ENCODE measurements at regions not wholly inside any gene's neighbourhood (a gene's known extent, or its start where the extent isn't known, plus 50 kb on each side); places are given as distances from the start of the nearest gene placed in this dataset.

DNA sequence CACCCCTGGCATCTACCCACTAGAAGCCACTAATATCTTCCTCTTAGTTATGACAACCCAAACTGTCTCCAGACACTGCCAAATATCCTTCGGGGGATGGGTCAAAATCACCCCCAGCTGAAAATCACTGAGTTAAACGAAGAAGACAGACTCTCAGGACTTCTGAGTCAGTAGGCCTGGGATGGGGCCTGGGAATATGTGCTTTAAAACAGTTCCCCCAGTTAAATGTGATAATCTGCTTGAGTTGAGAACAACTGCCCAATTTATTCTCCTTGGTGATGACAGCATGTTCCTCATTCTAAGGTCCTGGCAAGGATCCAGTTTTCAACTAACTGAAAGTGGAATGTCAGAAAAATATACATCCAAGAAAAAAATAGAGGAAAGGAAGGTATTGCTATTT lies 52.4 kb downstream of the CBLL2 start:
- no peak for ATAC-seq
- BruUV-seq (replicated peaks), result no TSS peak
- SMC1A ChIA-PET (ENCODE audit: uncharacterized antibody, unreplicated experiment), result no interaction called here

More for the DNA sequence above, 52.4 kb downstream of the CBLL2 start:
- no peak overlapping the region for H3K9ac ChIP-seq (ENCODE audit: control insufficient read depth, insufficient read depth, low read length)
- TF ChIP-seq, protein P1, sequence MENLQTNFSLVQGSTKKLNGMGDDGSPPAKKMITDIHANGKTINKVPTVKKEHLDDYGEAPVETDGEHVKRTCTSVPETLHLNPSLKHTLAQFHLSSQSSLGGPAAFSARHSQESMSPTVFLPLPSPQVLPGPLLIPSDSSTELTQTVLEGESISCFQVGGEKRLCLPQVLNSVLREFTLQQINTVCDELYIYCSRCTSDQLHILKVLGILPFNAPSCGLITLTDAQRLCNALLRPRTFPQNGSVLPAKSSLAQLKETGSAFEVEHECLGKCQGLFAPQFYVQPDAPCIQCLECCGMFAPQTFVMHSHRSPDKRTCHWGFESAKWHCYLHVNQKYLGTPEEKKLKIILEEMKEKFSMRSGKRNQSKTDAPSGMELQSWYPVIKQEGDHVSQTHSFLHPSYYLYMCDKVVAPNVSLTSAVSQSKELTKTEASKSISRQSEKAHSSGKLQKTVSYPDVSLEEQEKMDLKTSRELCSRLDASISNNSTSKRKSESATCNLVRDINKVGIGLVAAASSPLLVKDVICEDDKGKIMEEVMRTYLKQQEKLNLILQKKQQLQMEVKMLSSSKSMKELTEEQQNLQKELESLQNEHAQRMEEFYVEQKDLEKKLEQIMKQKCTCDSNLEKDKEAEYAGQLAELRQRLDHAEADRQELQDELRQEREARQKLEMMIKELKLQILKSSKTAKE (IDR thresholded peaks at IDR 0.05; ENCODE audit: low read depth, poor library complexity, severe bottlenecking), result no peak
- TF ChIP-seq LARP7 (IDR thresholded peaks at IDR 0.05) (no peak), POLR2AphosphoS2 (IDR thresholded peaks at IDR 0.05; ENCODE audit: low read depth, low read length) (no peak), ZNF384 (IDR thresholded peaks at IDR 0.05; ENCODE audit: borderline replicate concordance, low read depth, low read length) (no peak), ZNF687 (IDR thresholded peaks at IDR 0.05) (no peak), RFX5 (IDR thresholded peaks at IDR 0.05; ENCODE audit: low read depth, low read length) (no peak), RUNX3 (IDR thresholded peaks at IDR 0.05; ENCODE audit: low read length) (no peak)
- H3K4me1 ChIP-seq (ENCODE audit: control insufficient read depth, insufficient read depth, low read length), result no peaks in the 10 kb centered on the region
- FAIRE-seq (no peak), DNase-seq (ENCODE audit: low read depth, low spot score) (no peak)
- H4K20me1 ChIP-seq (ENCODE audit: control insufficient read depth, insufficient read depth), result no peaks in the 10 kb centered on the region
- no peak overlapping the region for H3K27ac ChIP-seq (ENCODE audit: control insufficient read depth, insufficient read depth)
- no peaks in the 10 kb centered on the region for H3K79me2 ChIP-seq (ENCODE audit: control insufficient read depth, insufficient read depth, low read length)
- no peaks in the 10 kb centered on the region for H3K36me3 ChIP-seq (ENCODE audit: control insufficient read depth in 2 of 2, insufficient read depth in 2 of 2, low read length in 1 of 2)
- H3K9me3 ChIP-seq (replicated peaks; ENCODE audit: control insufficient read depth, insufficient read depth, low read length), result no peaks in the 10 kb centered on the region
- in situ Hi-C loops (cut with MboI), result no loop called here
- CTCF ChIA-PET, result no interaction called here
- H3K27me3 ChIP-seq (replicated peaks in 1 of 2; ENCODE audit: control insufficient read depth in 2 of 2, insufficient read depth in 2 of 2, low read length in 1 of 2), result no peaks in the 10 kb centered on the region; a peak in 1 of 4 replicates
- RAD21 ChIA-PET (ENCODE audit: unreplicated experiment), result no interaction called here
- intact Hi-C loops (cut with micrococcal nuclease; ENCODE audit: unreplicated experiment), result no loop called here
- 42% methylated on average over 2 of the region's 2 CpGs for WGBS (ENCODE audit: insufficient coverage, insufficient replicate concordance, low lambda C conversion rate, missing lambda C conversion rate)
- H3K4me2 ChIP-seq (ENCODE audit: control insufficient read depth, insufficient read depth), result no peak overlapping the region
- H2AFZ ChIP-seq (ENCODE audit: control insufficient read depth, low read depth, low read length), result no peak overlapping the region
- POLR2A ChIA-PET, result no interaction called here
- H3K4me3 ChIP-seq, result no peak overlapping the region
